SK-N-SH treated with all-trans-retinoic acid at 6 μM for 48 hours (cell line): ENCODE measurements at regions not wholly inside any gene's neighbourhood (a gene's known extent, or its start where the extent isn't known, plus 50 kb on each side); places are given as distances from the start of the nearest gene placed in this dataset.

ENCODE experiments used
- BACH2 ChIP-seq: fragments of 250-450 bp; sonication (Bioruptor Pico); IDR thresholded peaks from 2 replicates; pipeline ENCODE4 v1.9.0; 2021; ENCODE audit warnings: mild to moderate bottlenecking, borderline replicate concordance
- CSDC2 ChIP-seq: fragments of 250-450 bp; sonication (Bioruptor Pico); IDR thresholded peaks from 2 replicates; pipeline ENCODE4 v1.5.0; 2020; ENCODE audit warnings: mild to moderate bottlenecking, moderate library complexity
- GLIS3 ChIP-seq: fragments of 250-450 bp; sonication (Bioruptor Pico); IDR thresholded peaks from 2 replicates; pipeline ENCODE4 v1.5.0; 2020; ENCODE audit warnings: mild to moderate bottlenecking, moderate library complexity
- ISL1 ChIP-seq: fragments of 250-450 bp; sonication (Bioruptor Pico); IDR thresholded peaks from 2 replicates; pipeline ENCODE4 v2.1.2; 2022; ENCODE audit warnings: mild to moderate bottlenecking, moderate library complexity
- PATZ1 ChIP-seq: fragments of 250-450 bp; sonication (Bioruptor Pico); IDR thresholded peaks from 2 replicates; pipeline ENCODE4 v1.8.0; 2020; ENCODE audit warnings: mild to moderate bottlenecking, moderate library complexity, borderline replicate concordance
- POU6F1 ChIP-seq: fragments of 250-450 bp; sonication (Bioruptor Pico); IDR thresholded peaks from 2 replicates; pipeline ENCODE4 v1.8.0; 2021; ENCODE audit warnings: low read depth, mild to moderate bottlenecking, moderate library complexity, borderline replicate concordance
- PPARA ChIP-seq: fragments of 250-450 bp; sonication (Bioruptor Pico); IDR thresholded peaks from 2 replicates; pipeline ENCODE4 v1.5.0; 2020; ENCODE audit warnings: mild to moderate bottlenecking, borderline replicate concordance
- RARB ChIP-seq: fragments of 250-450 bp; sonication (Bioruptor Pico); IDR thresholded peaks from 2 replicates; pipeline ENCODE4 v1.8.0; 2021; ENCODE audit warnings: mild to moderate bottlenecking, moderate library complexity
- TCF4 ChIP-seq: fragments of 250-450 bp; sonication (Bioruptor Pico); IDR thresholded peaks from 2 replicates; pipeline ENCODE4 v1.8.0; 2021; ENCODE audit warnings: mild to moderate bottlenecking, moderate library complexity, borderline replicate concordance
- TSHZ2 ChIP-seq: fragments of 250-450 bp; sonication (Bioruptor Pico); IDR thresholded peaks from 2 replicates; pipeline ENCODE4 v1.5.0; 2020; ENCODE audit warnings: mild to moderate bottlenecking, moderate library complexity
- ZC3H10 ChIP-seq: fragments of 250-450 bp; sonication (Bioruptor Pico); IDR thresholded peaks from 2 replicates; pipeline ENCODE4 v1.5.1; 2021; ENCODE audit warnings: mild to moderate bottlenecking, moderate library complexity
- ZFP3 ChIP-seq: fragments of 250-450 bp; sonication (Bioruptor Pico); IDR thresholded peaks from 2 replicates; pipeline ENCODE4 v1.5.0; 2020; ENCODE audit warnings: mild to moderate bottlenecking, moderate library complexity
- TF ChIP-seq, protein P1 (sequence below): fragments of 250-450 bp; sonication (Bioruptor Pico); IDR thresholded peaks from 2 replicates; pipeline ENCODE4 v1.5.1; 2021; ENCODE audit warnings: mild to moderate bottlenecking, moderate library complexity
- TF ChIP-seq, protein P2 (sequence below): fragments of 250-450 bp; sonication (Bioruptor Pico); IDR thresholded peaks from 2 replicates; pipeline ENCODE4 v1.5.1; 2020; ENCODE audit warnings: low read depth, mild to moderate bottlenecking, moderate library complexity

DNA sequence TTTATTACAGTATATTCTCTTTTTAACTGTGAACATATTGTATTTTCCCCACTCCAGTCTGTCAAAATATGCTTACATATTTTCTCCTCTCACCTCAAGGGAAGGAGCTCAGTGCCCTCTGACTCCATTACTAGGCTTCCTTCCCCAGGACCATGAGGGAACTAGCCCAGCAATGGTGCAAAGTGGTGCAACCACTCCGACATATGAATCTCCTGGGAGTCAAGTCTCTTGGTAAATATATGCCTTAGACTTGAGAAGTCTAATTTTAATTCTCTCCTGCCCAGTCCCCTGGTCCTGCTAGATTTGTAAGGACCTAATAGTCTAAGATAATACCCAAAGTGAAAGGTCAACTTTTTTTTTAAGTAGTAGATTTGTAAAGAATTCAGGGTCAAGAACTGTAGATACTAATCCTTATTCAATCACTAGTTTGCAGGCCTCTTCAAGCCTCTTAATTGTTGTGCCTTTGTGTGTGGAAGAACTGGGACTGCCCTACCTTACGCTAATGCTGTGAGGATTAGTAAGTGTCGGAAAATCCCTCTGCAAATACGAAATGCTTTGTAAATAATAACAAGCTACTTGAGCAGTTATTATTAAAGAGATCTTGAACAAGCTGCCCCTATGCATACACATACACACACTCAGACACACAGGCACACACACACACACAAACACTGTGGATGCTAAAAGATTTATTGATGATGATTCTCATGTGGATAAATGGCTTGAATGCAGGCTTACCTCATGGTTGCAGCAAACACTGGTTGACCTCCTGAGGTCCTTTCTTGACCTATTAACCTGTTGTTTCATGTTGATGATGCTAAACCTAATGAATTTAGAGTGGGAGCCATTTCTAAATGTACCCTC lies 251.2 kb upstream of the PARD3B start:
- TF ChIP-seq CSDC2, result no peak
- TF ChIP-seq ZFP3 (CRISPR knock-in tag), result no peak
- TF ChIP-seq, protein P1, sequence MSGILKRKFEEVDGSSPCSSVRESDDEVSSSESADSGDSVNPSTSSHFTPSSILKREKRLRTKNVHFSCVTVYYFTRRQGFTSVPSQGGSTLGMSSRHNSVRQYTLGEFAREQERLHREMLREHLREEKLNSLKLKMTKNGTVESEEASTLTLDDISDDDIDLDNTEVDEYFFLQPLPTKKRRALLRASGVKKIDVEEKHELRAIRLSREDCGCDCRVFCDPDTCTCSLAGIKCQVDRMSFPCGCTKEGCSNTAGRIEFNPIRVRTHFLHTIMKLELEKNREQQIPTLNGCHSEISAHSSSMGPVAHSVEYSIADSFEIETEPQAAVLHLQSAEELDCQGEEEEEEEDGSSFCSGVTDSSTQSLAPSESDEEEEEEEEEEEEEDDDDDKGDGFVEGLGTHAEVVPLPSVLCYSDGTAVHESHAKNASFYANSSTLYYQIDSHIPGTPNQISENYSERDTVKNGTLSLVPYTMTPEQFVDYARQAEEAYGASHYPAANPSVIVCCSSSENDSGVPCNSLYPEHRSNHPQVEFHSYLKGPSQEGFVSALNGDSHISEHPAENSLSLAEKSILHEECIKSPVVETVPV (CRISPR knock-in tag), result no peak
- no peak for TF ChIP-seq PATZ1 (CRISPR knock-in tag)
- no peak for TF ChIP-seq POU6F1 (CRISPR knock-in tag)
- TF ChIP-seq GLIS3 (CRISPR knock-in tag), result no peak
- TF ChIP-seq ZC3H10 (CRISPR knock-in tag), result no peak
- no peak for TF ChIP-seq TSHZ2 (CRISPR knock-in tag)
- TF ChIP-seq RARB (CRISPR knock-in tag), result no peak
- TF ChIP-seq ISL1 (CRISPR knock-in tag), result no peak
- TF ChIP-seq TCF4, result no peak
- no peak for TF ChIP-seq PPARA (CRISPR knock-in tag)
- TF ChIP-seq, protein P2, sequence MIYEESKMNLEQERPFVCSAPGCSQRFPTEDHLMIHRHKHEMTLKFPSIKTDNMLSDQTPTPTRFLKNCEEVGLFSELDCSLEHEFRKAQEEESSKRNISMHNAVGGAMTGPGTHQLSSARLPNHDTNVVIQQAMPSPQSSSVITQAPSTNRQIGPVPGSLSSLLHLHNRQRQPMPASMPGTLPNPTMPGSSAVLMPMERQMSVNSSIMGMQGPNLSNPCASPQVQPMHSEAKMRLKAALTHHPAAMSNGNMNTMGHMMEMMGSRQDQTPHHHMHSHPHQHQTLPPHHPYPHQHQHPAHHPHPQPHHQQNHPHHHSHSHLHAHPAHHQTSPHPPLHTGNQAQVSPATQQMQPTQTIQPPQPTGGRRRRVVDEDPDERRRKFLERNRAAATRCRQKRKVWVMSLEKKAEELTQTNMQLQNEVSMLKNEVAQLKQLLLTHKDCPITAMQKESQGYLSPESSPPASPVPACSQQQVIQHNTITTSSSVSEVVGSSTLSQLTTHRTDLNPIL (CRISPR knock-in tag), result no peak
- no peak for TF ChIP-seq BACH2 (CRISPR knock-in tag)
